ENCODE measurements at regions not wholly inside any gene's neighbourhood (a gene's known extent, or its start where the extent isn't known, plus 50 kb on each side); places are given as distances from the start of the nearest gene placed in this dataset.

DNA sequence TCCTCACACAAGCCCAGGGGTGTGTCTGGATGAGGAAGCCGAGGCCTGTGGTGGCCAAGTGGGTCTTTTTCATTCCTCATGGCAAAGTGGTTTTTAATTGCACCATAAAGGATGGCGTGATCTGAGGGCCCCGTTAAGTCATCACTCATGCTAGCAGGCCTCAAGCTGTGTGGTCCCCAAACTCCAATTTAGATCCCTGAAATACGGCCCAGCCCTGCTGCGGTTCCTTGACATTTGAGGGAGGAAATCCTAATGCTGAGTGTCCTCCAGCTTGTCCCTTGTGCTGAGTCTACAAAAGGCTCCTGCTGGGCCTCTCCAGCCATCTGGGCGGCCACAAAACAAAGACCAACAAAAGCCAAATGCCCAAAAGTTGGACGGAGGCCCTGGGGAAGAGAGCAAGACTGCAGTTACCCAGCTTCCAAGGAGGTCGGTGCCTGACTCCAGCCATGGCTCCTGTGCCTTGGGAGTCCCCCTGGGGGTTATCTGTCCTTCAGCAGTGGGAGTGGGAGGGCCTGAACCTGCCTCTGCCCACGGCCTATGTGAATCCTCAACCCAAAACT lies 162.3 kb upstream of the PDE10A start:
- TF ChIP-seq CTCF (IDR thresholded peaks at IDR 0.05; ENCODE audit: borderline replicate concordance, extremely low read depth, low read length, poor library complexity, severe bottlenecking) (no peak), EZH2 (IDR thresholded peaks at IDR 0.05; ENCODE audit: borderline replicate concordance, low read depth, low read length, severe bottlenecking) (no peak)

Measured in DND-41 (cell line).